HL-60 (cell line): ENCODE measurements at regions not wholly inside any gene's neighbourhood (a gene's known extent, or its start where the extent isn't known, plus 50 kb on each side); places are given as distances from the start of the nearest gene placed in this dataset.

Experiments used
- REST ChIP-seq: IDR thresholded peaks from 2 replicates; pipeline ENCODE4 v1.6.1; 2012; ENCODE audit warnings: low read depth; ENCODE audit not compliant: insufficient replicate concordance
- TF ChIP-seq, protein P1 (sequence below): IDR thresholded peaks from one replicate; pipeline ENCODE4 v1.5.1; 2011; ENCODE audit warnings: low read length, control low read depth, inconsistent platforms; ENCODE audit not compliant: insufficient read depth

DNA sequence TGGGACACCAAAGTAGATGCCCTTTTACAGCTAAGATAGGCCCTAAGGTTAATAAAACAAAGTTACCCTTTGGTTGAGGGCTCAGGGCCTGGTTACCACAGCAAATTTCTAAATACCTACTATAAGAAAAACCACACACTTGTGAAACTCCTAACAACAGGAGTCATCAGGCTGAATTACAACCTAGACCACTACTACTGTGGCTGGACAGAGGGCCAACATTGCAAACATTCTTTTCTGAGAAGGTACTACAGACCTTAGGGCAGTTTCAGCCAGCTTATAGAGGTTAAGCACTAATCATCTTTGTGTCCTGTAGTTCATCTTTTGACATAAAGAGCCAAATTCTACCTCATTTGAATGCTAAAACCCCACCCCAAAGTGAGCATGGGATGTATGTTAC is 504.0 kb downstream of the RAPGEF2 start:
- TF ChIP-seq, protein P1, sequence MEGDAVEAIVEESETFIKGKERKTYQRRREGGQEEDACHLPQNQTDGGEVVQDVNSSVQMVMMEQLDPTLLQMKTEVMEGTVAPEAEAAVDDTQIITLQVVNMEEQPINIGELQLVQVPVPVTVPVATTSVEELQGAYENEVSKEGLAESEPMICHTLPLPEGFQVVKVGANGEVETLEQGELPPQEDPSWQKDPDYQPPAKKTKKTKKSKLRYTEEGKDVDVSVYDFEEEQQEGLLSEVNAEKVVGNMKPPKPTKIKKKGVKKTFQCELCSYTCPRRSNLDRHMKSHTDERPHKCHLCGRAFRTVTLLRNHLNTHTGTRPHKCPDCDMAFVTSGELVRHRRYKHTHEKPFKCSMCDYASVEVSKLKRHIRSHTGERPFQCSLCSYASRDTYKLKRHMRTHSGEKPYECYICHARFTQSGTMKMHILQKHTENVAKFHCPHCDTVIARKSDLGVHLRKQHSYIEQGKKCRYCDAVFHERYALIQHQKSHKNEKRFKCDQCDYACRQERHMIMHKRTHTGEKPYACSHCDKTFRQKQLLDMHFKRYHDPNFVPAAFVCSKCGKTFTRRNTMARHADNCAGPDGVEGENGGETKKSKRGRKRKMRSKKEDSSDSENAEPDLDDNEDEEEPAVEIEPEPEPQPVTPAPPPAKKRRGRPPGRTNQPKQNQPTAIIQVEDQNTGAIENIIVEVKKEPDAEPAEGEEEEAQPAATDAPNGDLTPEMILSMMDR = no peak
- no peak for TF ChIP-seq REST
